DMS53 treated with DMSO at 0.1 percent for 48 hours (cell line): ENCODE measurements at regions not wholly inside any gene's neighbourhood (a gene's known extent, or its start where the extent isn't known, plus 50 kb on each side); places are given as distances from the start of the nearest gene placed in this dataset.
A peak's percentile ranks its signal among the peaks of the same experiment; 100 is the strongest.

Experiments
- DNase-seq: peaks from one replicate; lab custom pipeline; 2025; ENCODE audit not compliant: unreplicated experiment; lab: John Stamatoyannopoulos, UW

DNA sequence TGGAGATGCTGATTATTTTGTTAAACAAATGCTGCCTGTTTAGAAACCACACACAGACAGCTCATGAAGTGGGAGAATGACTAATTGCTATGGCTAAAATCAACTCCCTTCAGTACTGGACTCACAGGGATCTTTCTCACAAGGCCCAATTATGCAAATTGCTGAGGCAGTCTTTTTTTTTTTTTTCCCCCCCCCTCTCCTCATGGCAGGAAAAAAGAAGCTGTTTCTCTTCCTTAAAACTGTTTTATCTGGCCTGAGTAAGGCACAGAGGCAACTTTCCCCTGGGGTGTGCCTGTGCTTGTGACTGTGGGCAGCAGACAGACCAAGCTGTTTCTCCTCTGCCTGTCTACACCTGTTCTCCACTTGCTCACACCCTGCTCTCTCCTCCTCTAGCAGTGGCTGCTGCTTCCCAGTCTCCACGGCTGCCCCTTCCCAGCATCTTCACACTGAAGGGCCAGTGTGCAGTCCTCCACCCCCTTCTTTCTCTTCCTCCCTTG, 65.4 kb upstream of the STEAP1B start:
- peak; percentile 58 for DNase-seq

DNA sequence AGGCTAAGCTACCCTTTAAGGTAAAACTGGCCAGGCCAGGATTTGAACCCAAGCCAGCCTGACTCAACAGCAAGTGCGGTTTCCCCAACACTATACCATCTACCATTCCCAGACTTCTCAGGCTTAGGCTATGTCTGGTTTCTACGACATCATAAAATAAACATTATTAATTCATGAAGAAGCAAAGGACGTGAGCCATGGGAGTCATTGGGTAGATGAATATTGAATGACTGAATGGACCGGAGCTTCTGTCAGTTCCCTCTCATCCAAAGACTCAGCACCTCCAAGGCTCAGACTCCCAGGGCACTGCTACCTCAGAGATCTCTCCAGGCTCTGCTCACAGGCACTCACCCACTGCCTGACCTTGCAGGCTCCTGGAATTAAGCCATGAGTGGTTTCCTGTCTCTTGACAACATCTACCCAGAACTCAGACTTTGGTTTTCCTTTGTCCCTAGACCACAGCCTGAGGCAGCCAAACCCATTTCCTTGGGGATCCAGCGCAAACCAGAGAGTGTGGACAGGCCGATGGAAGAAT, 64.6 kb upstream of the STEAP1B start:
- DNase-seq = peak; percentile 56

DNA sequence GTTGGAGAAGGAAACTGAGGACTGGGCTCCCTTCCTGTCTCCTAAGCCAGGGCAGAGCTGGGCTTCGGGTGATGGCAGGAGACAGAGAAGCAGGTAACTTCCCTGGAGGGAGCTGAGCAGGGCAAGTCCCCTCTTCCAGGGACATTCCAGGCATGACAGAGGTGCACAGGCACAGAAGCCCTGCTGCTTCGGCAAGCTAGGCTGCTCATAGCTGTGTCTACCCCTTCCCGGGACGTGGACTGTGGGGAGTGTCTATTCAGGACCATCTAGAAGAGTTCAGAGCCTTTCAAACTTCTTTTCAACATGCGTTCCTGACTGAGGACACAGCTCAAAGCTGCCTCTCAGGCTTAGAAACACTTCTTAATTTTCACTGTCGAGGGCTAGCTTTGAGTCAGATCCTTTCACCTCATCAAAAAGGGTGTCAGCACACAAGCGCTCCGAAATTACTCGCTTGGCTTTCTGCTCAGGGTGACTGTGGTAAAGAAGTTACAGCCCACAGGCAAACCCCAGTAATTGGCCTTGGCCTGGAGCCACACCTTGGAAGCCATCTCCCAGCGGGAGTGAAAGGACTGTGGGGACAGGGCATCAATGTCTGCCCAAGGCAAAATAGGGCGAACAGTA, 63.7 kb upstream of the STEAP1B start:
- peak; percentile 49 for DNase-seq

DNA sequence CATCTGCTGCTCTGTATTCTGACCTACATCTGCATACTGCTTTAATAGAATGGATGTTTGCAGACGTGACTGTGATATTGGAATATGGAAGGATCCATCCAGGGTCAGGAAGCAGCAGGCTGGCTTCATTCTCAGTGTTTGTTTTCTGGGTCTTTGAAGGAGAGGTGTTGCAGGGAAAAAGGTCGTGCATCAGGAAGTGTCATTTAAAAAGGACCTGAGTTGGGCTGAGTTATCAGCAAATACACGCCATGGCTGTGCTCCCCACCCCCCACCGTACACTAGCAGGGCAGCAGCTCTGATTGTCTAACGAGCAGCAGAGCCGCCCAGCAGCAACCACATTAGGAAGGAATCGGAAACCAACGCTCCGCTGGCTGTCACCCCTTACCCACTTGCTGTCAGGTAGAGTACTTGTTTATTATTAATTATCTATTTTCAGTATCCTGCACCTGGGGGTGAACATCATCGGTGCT, 63.1 kb upstream of the STEAP1B start:
- DNase-seq = peak; percentile 82

DNA sequence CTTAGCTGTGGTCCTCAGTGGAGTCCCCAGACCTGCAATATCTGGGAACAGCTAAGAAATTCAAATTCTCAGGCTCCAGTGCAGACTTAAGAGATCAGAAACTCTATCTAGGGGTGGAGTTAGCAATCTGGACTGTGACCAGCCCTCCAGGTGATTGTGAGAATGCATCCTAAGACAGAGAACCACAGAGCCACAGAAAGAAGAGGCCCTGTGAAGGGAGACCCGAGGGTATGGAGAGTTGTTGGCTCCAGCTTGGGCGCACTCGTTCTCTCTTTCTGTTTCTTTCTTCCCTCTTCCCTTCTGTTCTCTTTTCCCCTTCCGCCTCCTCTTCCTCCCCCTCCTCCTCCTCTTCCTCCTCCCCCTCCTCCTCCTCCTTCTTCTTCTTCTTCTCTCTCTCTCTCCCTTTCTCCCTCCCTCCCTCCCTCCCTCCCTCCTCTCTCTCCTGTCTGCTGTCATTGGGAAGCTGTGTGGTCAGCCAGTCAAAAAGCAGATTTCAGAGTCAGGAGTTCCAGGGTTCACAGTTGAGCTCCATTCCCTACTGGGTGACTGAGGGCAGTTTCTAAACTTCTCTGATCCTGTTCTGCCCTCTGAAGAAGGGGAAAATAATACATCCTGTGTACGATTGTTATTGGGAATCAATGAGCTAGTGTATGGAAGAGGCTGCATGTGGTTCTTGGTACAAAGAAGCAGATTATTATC, 62.1 kb upstream of the STEAP1B start:
- peak; percentile 86 for DNase-seq

DNA sequence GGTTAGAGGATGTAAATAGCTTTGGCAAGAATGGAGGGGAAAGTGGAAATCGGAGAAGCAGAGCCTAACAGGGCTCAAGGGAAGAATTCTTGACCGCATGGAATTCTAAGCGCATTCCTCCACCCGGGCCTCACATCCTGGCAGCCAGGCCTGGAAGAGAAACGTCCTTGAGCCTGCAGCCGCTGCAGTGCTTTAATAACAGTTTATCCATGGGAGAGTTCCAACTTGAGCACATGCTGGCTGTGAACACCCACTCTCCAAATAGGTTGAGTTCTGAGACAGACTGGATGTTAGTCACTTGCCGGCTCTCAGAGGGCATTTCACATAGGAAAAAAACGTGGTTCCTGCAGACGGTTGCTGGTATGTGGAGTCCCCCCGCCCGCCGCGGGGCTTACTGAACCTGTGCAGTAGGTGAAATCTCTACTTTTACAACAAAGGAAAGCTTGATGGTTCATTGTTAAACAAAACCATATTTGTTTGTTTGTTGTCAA, 61.4 kb upstream of the STEAP1B start:
- DNase-seq = peak; percentile 93

DNA sequence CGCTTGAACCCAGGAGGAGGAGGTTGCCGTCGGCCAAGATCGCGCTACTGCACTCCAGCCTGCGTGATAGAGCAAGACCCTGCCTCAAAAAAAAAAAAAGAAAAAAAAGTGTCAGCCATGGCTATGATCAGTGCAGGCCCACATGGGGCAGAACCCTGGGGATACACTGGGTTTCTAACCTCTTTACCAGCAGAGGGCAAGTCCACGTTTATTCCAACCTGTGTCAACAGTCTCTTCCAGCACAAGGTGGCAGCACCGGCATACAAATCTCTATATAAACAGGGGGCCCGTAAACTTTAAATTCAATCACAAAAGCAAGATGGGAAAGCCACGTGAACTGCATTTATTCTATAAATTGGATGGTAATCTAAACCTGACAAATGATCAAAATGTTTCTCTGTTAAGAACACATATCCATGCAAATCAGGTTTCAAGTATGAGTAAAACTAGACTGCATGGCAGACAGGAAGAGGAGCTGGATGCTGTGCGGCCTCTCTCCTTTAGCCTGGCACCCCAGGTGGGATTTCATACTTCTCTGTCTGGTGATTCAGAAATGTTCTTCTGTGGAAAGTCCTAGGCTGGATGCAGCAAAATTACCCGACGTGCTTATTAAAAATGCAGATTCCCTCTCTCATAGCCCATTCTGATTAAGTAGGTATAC, 60.0 kb upstream of the STEAP1B start:
- DNase-seq = peak; percentile 87

DNA sequence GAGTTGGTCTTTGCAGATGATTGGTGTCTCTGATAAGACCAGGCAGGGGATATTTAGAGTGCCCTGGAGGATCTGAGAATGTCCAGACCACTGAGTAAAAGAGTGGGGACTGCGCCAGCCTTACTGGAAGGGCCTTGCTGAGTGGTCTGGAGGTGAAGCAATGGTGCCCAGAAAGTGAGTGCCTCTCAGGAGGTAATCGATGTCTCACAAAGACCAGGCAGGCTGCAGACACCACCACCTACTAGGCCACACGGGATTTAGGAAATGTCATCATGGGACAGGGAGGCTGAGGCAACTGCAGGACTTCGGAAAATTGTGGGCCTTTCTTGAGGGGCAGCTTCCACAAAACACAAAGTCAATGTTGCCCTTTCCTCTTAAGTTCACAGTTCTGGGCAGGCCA, 57.2 kb upstream of the STEAP1B start:
- no peak for DNase-seq

DNA sequence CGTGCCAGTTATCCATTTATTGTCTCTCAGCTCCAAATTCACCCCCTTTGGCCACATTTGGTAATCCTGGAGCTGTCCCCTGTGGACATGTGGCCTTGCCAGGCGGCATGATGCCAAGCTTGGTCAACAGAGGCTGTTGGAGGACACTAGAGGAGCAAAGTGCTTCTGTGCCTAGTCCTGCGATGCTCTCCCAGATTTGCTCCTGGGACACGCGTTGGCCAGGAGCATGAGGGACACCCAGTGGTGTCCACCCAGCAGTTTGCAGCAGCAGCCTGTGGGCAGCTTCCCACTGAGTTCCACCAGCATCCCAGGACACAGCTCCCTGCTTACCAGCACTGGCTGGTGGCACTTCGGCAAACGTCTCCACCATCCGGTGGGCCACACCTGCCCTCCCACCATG, 55.5 kb upstream of the STEAP1B start:
- DNase-seq = no peak

DNA sequence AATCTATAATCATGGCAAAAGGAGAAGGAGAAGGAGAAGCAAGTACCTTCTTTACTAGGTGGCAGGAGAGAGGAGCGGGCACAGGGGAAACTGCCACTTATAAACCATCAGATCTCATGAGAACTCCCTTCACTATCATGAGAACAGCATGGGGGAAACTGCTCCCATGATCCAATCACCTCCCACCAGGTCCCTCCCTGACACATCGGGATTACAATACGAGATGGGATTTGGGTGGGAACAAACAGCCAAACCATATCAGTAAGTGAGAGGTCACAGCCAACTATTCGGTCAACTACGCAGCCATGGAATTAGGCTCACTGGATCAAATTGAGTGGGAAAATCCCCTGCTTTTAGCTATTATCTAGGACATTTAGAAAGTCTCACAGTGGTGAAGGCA, 54.2 kb upstream of the STEAP1B start:
- no peak for DNase-seq

DNA sequence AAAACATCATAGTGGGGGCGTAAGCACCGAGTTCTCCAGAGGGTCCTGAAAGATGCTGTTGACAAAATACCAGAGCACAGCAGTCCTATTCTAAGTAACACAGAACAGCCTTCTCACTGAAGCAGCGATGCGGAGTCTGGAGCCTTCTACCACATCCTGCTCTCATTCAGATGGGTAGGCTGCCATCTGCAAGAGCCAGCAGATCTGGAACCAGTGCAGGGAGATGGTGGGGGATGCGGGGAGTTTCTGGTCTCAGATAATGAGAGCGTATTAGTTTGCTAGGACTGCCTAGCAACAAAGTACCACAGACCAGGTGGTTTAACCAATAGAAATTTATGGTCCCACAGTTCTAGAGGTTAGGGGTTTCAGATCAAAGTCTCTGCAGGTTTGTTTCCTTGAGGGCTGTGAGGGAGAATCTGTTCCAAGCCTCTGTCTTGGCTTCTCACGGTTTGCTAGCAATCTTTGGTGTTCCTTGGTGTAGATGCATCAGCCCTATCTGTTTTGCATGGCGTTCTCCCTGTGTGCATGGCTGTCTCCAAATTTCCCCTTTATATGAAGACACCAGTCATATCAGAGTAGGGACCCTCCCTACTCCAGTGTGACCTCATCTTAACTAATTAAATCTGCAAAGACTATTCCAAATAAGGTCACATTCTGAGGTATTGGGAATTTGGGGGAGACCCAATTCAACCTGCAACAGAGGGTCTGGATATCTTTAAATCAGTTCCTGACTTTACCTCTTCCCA, 52.0 kb upstream of the STEAP1B start:
- no peak for DNase-seq

DNA sequence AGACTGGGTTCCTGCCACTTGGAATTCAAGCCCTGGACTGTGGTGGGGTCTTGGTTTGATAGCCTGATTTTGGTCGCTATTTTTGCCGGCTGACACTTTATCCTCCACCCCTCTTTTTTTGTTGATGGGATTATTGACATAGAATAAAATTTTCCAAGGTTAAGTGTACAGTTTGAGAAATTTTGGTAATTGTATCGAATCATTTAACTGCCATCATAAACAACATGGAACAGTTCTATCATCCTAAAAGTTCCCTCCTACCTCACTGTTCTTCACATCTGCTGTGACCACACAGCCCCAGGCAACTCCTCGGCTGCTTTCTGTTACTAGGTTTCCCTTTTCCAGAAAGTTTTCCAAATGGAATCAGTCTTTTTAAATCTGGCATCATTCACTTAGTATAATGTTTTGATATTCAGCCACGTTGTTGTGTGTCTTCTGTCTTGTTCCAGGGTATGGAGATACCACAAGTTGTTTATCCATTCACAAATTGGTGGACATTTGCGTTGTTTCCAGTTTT, 50.6 kb upstream of the STEAP1B start:
- DNase-seq = no peak

DNA sequence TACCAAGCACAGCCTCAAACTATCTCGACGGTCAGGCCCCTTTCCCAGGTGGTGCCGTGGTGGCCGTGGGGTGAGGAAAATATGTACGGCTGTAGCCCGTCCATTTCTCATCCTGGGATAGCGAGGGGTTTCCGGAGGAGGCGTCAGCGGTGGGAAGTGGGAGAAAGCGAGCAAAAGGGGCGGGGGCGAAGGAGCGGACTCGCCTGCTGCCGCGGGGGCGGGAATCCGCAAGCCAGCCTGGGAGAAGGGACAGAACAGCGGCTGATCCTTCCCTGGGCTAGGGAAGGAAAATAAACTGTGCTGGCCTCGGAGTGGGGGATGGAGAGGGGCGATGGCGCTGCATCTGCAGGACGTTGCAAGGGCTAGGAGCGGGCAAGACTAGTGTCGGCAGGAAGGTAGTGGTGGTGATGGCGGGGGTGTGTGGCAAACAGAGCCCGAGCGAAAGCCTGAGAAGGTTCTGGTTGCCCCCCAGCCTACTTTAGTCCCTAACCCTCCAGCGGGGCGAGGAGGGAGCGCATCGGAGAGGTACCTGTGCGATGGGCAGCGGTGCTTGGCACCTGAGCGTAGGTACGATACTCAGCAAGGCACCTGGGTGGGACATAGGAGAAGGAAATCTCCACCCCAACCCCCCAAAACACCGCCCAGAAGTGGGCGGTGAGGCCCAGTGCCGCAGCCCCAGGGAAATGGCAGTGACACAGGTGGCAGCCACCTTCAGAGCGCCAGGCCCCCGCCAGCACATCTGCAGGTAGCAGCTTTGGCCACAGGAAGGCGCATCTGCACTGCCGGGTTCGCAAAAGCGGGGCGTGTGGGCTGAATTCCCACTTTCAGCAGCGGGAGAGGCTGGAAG, 49.9 kb upstream of the STEAP1B start:
- DNase-seq = peak; percentile 86
